ENCODE measurements at regions not wholly inside any gene's neighbourhood (a gene's known extent, or its start where the extent isn't known, plus 50 kb on each side); places are given as distances from the start of the nearest gene placed in this dataset.

- Mint-ChIP-seq H3K4me1 (no peaks in the 10 kb centered on the region), H3K9me3 (no peaks in the 10 kb centered on the region), H3K36me3 (ENCODE audit: low read depth) (no peaks in the 10 kb centered on the region), H3K27me3 (peaks cover 2% of the 10 kb centered on the region), H3K4me3 (no peak overlapping the region), H3K27ac (no peak overlapping the region)
- DNase-seq (no peak), ATAC-seq (no peak)
Observed at GRCh38 chr17:13750816-13751793, 149.4 kb upstream of the HS3ST3A1 start.

- Mint-ChIP-seq H3K4me1 (no peaks in the 10 kb centered on the region), H3K27ac (no peak overlapping the region), H3K4me3 (no peak overlapping the region), H3K9me3 (no peaks in the 10 kb centered on the region), H3K36me3 (ENCODE audit: low read depth) (no peaks in the 10 kb centered on the region), H3K27me3 (peaks cover 2% of the 10 kb centered on the region)
- no peak for DNase-seq
- ATAC-seq: no peak
Observed at GRCh38 chr17:13753154-13753553, 151.4 kb upstream of the HS3ST3A1 start.

DNA sequence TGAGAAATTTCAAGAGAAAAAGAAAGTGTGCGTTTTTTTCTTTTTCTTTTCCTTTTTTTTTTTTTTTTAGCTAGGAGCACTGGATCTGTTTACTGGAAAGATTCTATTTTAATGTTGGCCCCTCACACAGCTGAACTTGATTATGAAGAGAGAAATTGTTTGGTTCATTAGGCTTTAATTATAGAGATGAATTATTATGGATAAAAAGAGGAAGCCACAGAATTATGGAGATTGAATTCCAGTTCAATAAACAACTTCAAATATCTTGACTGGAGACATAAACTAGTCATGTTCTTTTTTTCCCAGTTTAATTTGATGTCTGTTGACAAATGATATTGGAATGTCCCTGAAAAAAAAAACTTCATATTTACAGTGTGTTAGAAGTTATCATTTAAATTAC, 152.0 kb upstream of the HS3ST3A1 start:
- Mint-ChIP-seq H3K27me3 (peaks cover 2% of the 10 kb centered on the region), H3K9me3 (no peaks in the 10 kb centered on the region), H3K27ac (no peak overlapping the region), H3K4me3 (no peak overlapping the region), H3K36me3 (ENCODE audit: low read depth) (no peaks in the 10 kb centered on the region), H3K4me1 (no peaks in the 10 kb centered on the region)
- DNase-seq (no peak), ATAC-seq (no peak)

- H3K9me3 Mint-ChIP-seq: no peaks in the 10 kb centered on the region
Observed at GRCh38 chr17:13755851-13756250, 154.1 kb upstream of the HS3ST3A1 start.

GRCh38 chr17:13756763-13757162, 155.0 kb upstream of the HS3ST3A1 start:
- Mint-ChIP-seq H3K27me3 (peaks cover 6% of the 10 kb centered on the region), H3K36me3 (ENCODE audit: low read depth) (no peaks in the 10 kb centered on the region), H3K4me3 (no peak overlapping the region), H3K4me1 (no peaks in the 10 kb centered on the region), H3K9me3 (no peaks in the 10 kb centered on the region), H3K27ac (no peak overlapping the region)
- DNase-seq (no peak), ATAC-seq (no peak)

More at GRCh38 chr17:13755851-13756250, 154.1 kb upstream of the HS3ST3A1 start:
- Mint-ChIP-seq H3K36me3 (ENCODE audit: low read depth) (no peaks in the 10 kb centered on the region), H3K27ac (no peak overlapping the region), H3K27me3 (peaks cover 6% of the 10 kb centered on the region), H3K4me1 (no peaks in the 10 kb centered on the region), H3K4me3 (no peak overlapping the region)
- DNase-seq (no peak), ATAC-seq (no peak)

- H3K36me3 Mint-ChIP-seq (ENCODE audit: low read depth): no peaks in the 10 kb centered on the region
- H3K9me3 Mint-ChIP-seq: no peaks in the 10 kb centered on the region
- H3K27ac Mint-ChIP-seq: no peak overlapping the region
- DNase-seq (no peak), ATAC-seq (no peak)
- H3K4me3 Mint-ChIP-seq: no peak overlapping the region
- peaks cover 4% of the 10 kb centered on the region for H3K27me3 Mint-ChIP-seq
- no peaks in the 10 kb centered on the region for H3K4me1 Mint-ChIP-seq
Observed at GRCh38 chr17:13757871-13758270, 156.1 kb upstream of the HS3ST3A1 start.

DNA sequence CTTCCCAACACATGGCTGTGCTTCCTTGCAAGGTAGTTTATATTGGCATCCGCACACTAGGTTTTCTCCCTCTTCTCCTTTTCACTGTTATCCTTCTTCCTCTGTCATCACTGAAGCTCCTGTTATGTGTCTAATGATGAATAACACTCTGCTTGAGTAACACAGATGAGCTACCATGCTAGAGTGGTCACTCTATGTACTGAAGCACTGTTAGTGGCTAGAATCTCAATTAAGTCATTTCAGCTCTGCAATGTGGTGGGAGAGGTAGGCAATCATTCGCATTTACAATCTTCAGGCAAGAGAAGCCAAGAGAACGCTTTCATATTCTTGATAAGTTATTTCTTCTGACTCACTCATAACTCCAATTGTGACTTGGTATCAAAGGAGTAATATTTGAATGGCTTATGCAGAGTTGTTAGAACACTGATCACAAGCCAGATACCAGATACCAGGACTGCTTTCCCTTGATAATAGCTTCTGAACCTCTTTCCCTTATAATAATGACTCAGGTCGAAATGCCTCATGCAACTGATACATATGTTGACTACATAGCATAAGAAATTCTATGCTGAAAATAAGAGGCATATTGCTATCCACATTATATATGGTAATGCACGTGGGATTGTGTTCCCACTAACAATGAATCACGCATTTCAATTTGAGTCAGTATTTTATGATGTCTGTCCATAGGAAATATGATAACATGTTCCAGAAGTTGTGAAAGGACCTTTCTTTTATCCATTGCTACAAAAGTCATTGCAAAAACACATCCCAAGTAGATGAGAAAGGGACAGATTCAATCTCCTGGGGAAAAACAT, 158.0 kb upstream of the HS3ST3A1 start:
- Mint-ChIP-seq H3K4me1 (no peaks in the 10 kb centered on the region), H3K27ac (no peak overlapping the region), H3K27me3 (peaks cover 7% of the 10 kb centered on the region), H3K9me3 (peaks cover 4% of the 10 kb centered on the region), H3K36me3 (ENCODE audit: low read depth) (no peaks in the 10 kb centered on the region), H3K4me3 (no peak overlapping the region)
- ATAC-seq: no peak
- no peak for DNase-seq

DNA sequence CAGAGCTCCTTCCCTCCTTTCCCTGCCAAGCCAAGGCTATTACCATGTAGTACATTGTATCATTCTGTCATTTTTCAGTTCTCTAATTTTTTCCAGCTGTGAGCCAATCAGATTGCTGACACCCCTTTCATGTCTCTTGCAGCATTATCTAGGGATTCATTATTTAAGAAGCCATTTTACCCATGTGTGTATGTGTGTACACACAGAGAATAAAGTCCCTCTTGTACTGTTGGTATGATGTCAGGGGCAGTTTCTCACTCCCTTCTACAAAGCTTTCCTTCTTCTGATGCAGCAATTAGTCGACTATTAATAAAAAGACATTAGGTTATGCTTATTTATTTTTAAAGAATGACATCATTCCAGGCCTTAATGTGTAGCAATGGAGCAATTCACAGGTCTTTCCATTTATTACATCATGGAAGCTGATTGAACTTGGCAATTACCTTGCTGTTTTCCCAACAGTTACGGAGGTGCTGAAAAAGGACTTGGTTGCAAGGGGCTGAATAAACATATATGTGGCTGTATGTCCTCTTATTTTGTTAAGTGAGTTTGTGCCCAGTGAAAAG, 159.4 kb upstream of the HS3ST3A1 start:
- no peak overlapping the region for H3K27ac Mint-ChIP-seq
- ATAC-seq: no peak
- no peaks in the 10 kb centered on the region for H3K4me1 Mint-ChIP-seq

GRCh38 chr17:13765701-13766100, 164.0 kb upstream of the HS3ST3A1 start:
- DNase-seq (no peak), ATAC-seq (no peak)
- Mint-ChIP-seq H3K9me3 (peaks cover 18% of the 10 kb centered on the region), H3K27ac (no peak overlapping the region), H3K36me3 (ENCODE audit: low read depth) (no peaks in the 10 kb centered on the region), H3K4me1 (no peaks in the 10 kb centered on the region), H3K27me3 (peaks cover 3% of the 10 kb centered on the region), H3K4me3 (no peak overlapping the region)

More for the DNA sequence above, 159.4 kb upstream of the HS3ST3A1 start:
- Mint-ChIP-seq H3K4me3 (no peak overlapping the region), H3K9me3 (peaks cover 4% of the 10 kb centered on the region), H3K27me3 (peaks cover 7% of the 10 kb centered on the region), H3K36me3 (ENCODE audit: low read depth) (no peaks in the 10 kb centered on the region)
- DNase-seq: no peak

- no peak for DNase-seq
- H3K27ac Mint-ChIP-seq: no peak overlapping the region
- peaks cover 19% of the 10 kb centered on the region for H3K9me3 Mint-ChIP-seq
- ATAC-seq: no peak
- H3K4me3 Mint-ChIP-seq: no peak overlapping the region
- peaks cover 3% of the 10 kb centered on the region for H3K36me3 Mint-ChIP-seq (ENCODE audit: low read depth)
- H3K4me1 Mint-ChIP-seq: no peaks in the 10 kb centered on the region
- no peaks in the 10 kb centered on the region for H3K27me3 Mint-ChIP-seq
Observed at GRCh38 chr17:13770702-13771101, 169.0 kb upstream of the HS3ST3A1 start.

DNA sequence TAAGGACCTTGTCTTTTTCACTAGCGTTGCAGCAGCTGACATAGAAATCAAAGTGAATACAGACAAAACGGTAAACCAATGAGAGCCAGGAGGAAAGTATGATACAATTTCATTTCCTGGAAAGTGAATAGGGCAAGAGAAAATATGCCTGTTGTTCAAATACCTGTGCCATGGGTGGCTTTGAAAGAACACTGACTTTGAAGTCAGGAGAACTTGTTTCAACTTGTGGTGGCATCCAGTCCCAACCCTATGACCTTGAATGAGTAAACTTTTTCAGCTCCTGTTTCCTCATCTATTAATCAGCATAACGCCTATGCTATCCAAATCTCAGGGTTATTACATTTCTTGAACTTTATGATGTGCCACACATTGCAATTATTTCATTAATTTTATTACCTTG, 173.7 kb upstream of the HS3ST3A1 start:
- H3K27me3 Mint-ChIP-seq: no peaks in the 10 kb centered on the region

GRCh38 chr17:13776027-13776551, 174.4 kb upstream of the HS3ST3A1 start:
- DNase-seq (no peak), ATAC-seq (no peak)
- no peaks in the 10 kb centered on the region for H3K27me3 Mint-ChIP-seq
- peaks cover 9% of the 10 kb centered on the region for H3K36me3 Mint-ChIP-seq (ENCODE audit: low read depth)
- H3K4me1 Mint-ChIP-seq: no peaks in the 10 kb centered on the region
- peaks cover 16% of the 10 kb centered on the region for H3K9me3 Mint-ChIP-seq
- no peak overlapping the region for H3K4me3 Mint-ChIP-seq
- H3K27ac Mint-ChIP-seq: no peak overlapping the region

More for the DNA sequence above, 173.7 kb upstream of the HS3ST3A1 start:
- peaks cover 9% of the 10 kb centered on the region for H3K36me3 Mint-ChIP-seq (ENCODE audit: low read depth)
- no peak for ATAC-seq
- no peak overlapping the region for H3K4me3 Mint-ChIP-seq
- H3K4me1 Mint-ChIP-seq: no peaks in the 10 kb centered on the region
- DNase-seq: no peak
- H3K27ac Mint-ChIP-seq: no peak overlapping the region
- H3K9me3 Mint-ChIP-seq: peaks cover 16% of the 10 kb centered on the region

- H3K4me1 Mint-ChIP-seq: no peaks in the 10 kb centered on the region
- DNase-seq (no peak), ATAC-seq (no peak)
- H3K9me3 Mint-ChIP-seq: peaks cover 12% of the 10 kb centered on the region
- peaks cover 7% of the 10 kb centered on the region for H3K36me3 Mint-ChIP-seq (ENCODE audit: low read depth)
- no peak overlapping the region for H3K27ac Mint-ChIP-seq
- no peak overlapping the region for H3K4me3 Mint-ChIP-seq
- no peaks in the 10 kb centered on the region for H3K27me3 Mint-ChIP-seq
Observed at GRCh38 chr17:13777003-13777402, 175.3 kb upstream of the HS3ST3A1 start.

DNA sequence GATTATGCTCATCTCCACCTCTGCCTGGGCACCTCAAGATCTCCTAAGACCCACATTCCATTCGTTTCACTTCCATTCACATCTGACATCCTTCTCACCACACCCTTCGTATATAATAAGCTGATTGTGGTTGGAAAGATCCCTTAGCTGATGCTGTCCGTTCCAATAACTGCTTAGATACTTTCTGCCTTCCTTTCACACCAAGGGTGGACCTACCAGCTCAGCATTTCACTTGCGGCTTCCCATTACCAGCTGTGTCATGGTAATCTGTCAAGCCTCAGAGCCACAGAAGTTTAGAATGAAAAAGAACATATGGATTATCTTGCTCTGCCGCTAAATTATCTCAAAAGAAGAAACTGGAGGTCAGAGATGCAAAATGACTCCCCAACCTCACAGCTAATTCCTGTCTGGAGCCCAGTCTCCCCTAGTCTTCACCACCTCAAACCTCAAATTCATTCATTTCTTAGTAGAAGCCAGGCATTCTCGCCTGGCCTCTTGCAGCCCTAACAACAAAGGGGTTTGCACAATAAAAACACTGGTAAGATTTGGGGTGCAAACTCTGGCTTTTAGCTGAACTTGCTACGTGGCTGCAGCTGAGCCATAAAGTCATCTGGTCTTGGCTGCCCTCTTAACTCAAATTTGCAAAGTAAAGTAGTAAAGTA, 182.8 kb upstream of the HS3ST3A1 start:
- Mint-ChIP-seq H3K9me3 (peaks cover 10% of the 10 kb centered on the region), H3K27me3 (no peaks in the 10 kb centered on the region)
- ATAC-seq: no peak

More for the DNA sequence above, 182.8 kb upstream of the HS3ST3A1 start:
- Mint-ChIP-seq H3K4me3 (no peak overlapping the region), H3K36me3 (ENCODE audit: low read depth) (no peaks in the 10 kb centered on the region), H3K27ac (no peak overlapping the region), H3K4me1 (no peaks in the 10 kb centered on the region)
- DNase-seq: no peak

All from activated naive CD8-positive, alpha-beta T cell treated with anti-CD3 and anti-CD28 coated beads, Interleukin-2, amount 50 U/mL, for 24 hours (primary cell).